GM12891 (cell line): ENCODE measurements at regions not wholly inside any gene's neighbourhood (a gene's known extent, or its start where the extent isn't known, plus 50 kb on each side); places are given as distances from the start of the nearest gene placed in this dataset.

Experiments
- POLR2A ChIP-seq: IDR thresholded peaks from 2 replicates; pipeline ENCODE4 v1.6.1; 2011; ENCODE audit warnings: low read depth, low read length, control low read depth
- POLR2AphosphoS5 ChIP-seq: IDR thresholded peaks from 2 replicates; pipeline ENCODE4 v1.6.1; 2011; ENCODE audit warnings: low read depth, low read length, control low read depth
- TAF1 ChIP-seq: IDR thresholded peaks from 2 replicates; pipeline ENCODE4 v1.6.1; 2011; ENCODE audit warnings: low read depth, low read length, control low read depth

DNA sequence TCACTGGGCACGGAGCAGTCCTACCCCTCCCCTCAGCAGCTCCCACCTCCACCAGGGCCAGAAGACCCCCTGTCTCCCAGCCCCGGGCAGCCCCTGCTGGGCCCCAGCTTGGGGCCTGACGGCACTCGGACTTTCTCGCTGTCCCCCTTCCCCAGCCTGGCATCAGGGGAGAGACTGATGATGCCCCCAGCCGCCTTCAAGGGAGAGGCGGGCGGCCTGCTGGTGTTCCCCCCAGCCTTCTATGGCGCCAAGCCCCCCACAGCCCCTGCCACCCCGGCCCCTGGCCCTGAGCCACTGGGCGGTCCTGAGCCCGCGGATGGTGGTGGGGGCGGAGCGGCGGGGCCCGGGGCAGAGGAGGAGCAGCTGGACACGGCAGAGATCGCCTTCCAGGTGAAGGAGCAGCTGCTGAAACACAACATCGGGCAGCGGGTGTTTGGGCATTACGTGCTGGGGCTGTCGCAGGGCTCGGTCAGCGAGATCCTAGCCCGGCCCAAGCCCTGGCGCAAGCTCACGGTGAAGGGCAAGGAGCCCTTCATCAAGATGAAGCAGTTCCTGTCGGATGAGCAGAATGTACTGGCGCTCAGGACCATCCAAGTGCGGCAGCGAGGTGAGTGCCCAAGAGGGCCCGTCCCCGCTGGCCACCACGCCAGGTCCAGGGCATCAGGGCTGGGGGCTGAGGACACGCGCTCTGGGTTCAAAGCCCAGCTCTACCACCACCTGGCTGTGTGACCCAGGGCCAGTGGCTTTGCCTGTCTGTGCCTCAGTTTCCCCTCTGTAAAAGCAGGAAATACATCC lies 58.6 kb downstream of the PHETA1 start:
- no peak for TF ChIP-seq POLR2A
- no peak for TF ChIP-seq TAF1
- no peak for TF ChIP-seq POLR2AphosphoS5
